ENCODE measurements at regions not wholly inside any gene's neighbourhood (a gene's known extent, or its start where the extent isn't known, plus 50 kb on each side); places are given as distances from the start of the nearest gene placed in this dataset.

- TF ChIP-seq CTCF (IDR thresholded peaks at IDR 0.05; ENCODE audit: low read depth, low read length, missing control alignments), result no peak
Observed at GRCh38 chr4:19349416-19349815, 902.3 kb upstream of the SLIT2 start.

DNA sequence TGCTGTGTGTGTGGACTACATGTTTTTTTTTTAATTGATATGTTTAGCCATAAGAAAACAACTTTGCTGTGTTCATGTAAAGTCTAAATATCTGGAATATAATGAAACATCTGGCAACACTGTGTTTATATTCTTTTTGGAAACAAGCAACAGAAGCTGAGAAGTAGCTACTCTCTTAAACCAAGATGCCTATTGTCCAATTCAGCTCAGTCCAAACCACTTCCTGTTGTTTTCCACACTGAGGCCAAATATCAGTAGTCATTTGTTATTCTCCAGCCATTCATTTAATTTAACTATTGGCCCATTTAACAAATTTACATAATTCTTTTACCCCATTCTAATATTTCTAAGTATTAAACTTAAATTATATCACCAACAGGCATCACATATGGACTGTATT, 903.0 kb upstream of the SLIT2 start:
- H3K4me3 ChIP-seq (ENCODE audit: low read depth, low read length), result no peak overlapping the region
- TF ChIP-seq CTCF (IDR thresholded peaks at IDR 0.05; ENCODE audit: low read depth, low read length, missing control alignments), result no peak
- DNase-seq (ENCODE audit: low read depth), result no peak

More at GRCh38 chr4:19349416-19349815, 902.3 kb upstream of the SLIT2 start:
- H3K4me3 ChIP-seq (ENCODE audit: low read depth, low read length), result no peak overlapping the region
- no peak for DNase-seq (ENCODE audit: low read depth)

- TF ChIP-seq CTCF (IDR thresholded peaks at IDR 0.05; ENCODE audit: low read depth, low read length, missing control alignments), result no peak
- H3K4me3 ChIP-seq (ENCODE audit: low read depth, low read length), result no peak overlapping the region
- no peak for DNase-seq (ENCODE audit: low read depth)
Observed at GRCh38 chr4:19346636-19347035, 905.1 kb upstream of the SLIT2 start.

GRCh38 chr4:19329631-19330030, 922.1 kb upstream of the SLIT2 start:
- TF ChIP-seq CTCF (IDR thresholded peaks at IDR 0.05; ENCODE audit: low read depth, low read length, missing control alignments), result no peak
- DNase-seq (ENCODE audit: low read depth), result no peak
- no peak overlapping the region for H3K4me3 ChIP-seq (ENCODE audit: low read depth, low read length)

DNA sequence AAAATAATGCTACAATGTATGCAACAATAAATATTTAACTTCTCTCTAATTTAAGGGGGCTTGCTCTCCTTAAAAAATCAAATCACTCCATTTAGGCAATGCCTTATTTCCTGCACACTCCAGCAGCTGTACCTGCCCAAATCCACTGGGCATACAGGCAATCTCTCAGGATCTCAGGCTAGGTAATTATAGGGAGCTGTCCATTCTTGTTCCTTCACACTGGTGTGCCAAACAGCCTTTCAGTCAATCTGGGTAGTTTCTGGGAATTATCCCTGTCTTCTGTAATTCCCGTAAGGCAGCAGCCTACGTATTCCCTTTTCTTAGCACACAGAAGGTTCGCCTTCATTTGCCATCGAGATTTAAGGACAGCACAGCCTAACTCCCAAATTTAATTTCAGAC, 922.6 kb upstream of the SLIT2 start:
- DNase-seq (ENCODE audit: low read depth), result no peak
- H3K4me3 ChIP-seq (ENCODE audit: low read depth, low read length), result no peak overlapping the region
- TF ChIP-seq CTCF (IDR thresholded peaks at IDR 0.05; ENCODE audit: low read depth, low read length, missing control alignments), result no peak

DNA sequence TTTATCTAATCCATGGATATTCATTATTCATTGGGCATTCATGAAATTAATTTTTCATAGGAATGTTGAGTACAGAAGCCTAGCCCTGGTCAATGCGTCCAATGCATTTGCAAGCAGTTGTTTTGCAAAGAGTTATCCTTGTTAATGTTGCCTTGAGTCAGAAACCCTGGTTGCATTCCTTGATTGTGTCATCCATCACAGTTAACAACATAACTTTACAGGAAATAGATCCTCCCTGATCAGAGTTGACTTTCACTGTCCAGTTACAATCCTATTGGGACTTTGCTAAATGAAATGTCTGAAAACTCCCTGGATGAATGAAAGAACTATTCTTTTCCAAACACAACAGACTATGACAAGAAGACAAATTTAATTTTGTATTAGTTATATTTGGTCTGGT, 924.3 kb upstream of the SLIT2 start:
- no peak overlapping the region for H3K4me3 ChIP-seq (ENCODE audit: low read depth, low read length)
- no peak for TF ChIP-seq CTCF (IDR thresholded peaks at IDR 0.05; ENCODE audit: low read depth, low read length, missing control alignments)
- no peak for DNase-seq (ENCODE audit: low read depth)

- no peak for DNase-seq (ENCODE audit: low read depth)
- no peak for TF ChIP-seq CTCF (IDR thresholded peaks at IDR 0.05; ENCODE audit: low read depth, low read length, missing control alignments)
- no peak overlapping the region for H3K4me3 ChIP-seq (ENCODE audit: low read depth, low read length)
Observed at GRCh38 chr4:19324184-19324583, 927.5 kb upstream of the SLIT2 start.

Measured in GM12864 (cell line).